Kidney epithelial cell (primary cell): ENCODE measurements at regions not wholly inside any gene's neighbourhood (a gene's known extent, or its start where the extent isn't known, plus 50 kb on each side); places are given as distances from the start of the nearest gene placed in this dataset.

ENCODE experiments used
- DNase-seq: peaks from one replicate; pipeline ENCODE4 v3.0.0-alpha.2; 2010; ENCODE audit warnings: low read depth
- H3K27me3 ChIP-seq: 2 replicates; pipeline ENCODE4 v1.6.0; 2011; ENCODE audit warnings: low read length; ENCODE audit not compliant: control insufficient read depth, insufficient read depth
- H3K36me3 ChIP-seq: 2 replicates; pipeline ENCODE4 v1.5.1; 2011; ENCODE audit warnings: low read length; ENCODE audit not compliant: control insufficient read depth, insufficient read depth
- H3K4me3 ChIP-seq: 2 replicates; pipeline ENCODE4 v1.5.1; 2011; ENCODE audit warnings: low read depth, mild to moderate bottlenecking, control low read depth, low read length
- CTCF ChIP-seq: IDR thresholded peaks from 2 replicates; pipeline ENCODE4 v1.5.1; 2011; ENCODE audit warnings: mild to moderate bottlenecking, moderate library complexity, low read length, control low read depth, inconsistent platforms; ENCODE audit not compliant: insufficient read depth, poor library complexity, severe bottlenecking

- Histone ChIP-seq H3K27me3 (no peaks in the 10 kb centered on the region), H3K36me3 (no peaks in the 10 kb centered on the region), H3K4me3 (no peak overlapping the region)
- no peak for TF ChIP-seq CTCF
- DNase-seq, result no peak
Measured at GRCh38 chrX:99078301-99078700, 1331.8 kb downstream of the PCDH19 start.

GRCh38 chrX:99077099-99077498, 1333.0 kb downstream of the PCDH19 start:
- no peak for DNase-seq
- no peak for TF ChIP-seq CTCF
- Histone ChIP-seq H3K36me3 (no peaks in the 10 kb centered on the region), H3K27me3 (no peaks in the 10 kb centered on the region), H3K4me3 (no peak overlapping the region)

GRCh38 chrX:99073551-99073950, 1336.5 kb downstream of the PCDH19 start:
- Histone ChIP-seq H3K27me3 (no peaks in the 10 kb centered on the region), H3K4me3 (no peak overlapping the region), H3K36me3 (no peaks in the 10 kb centered on the region)
- TF ChIP-seq CTCF, result no peak
- DNase-seq, result no peak

GRCh38 chrX:99051639-99052038, 1358.4 kb downstream of the PCDH19 start:
- no peak for TF ChIP-seq CTCF
- H3K27me3 ChIP-seq, result no peaks in the 10 kb centered on the region
- H3K36me3 ChIP-seq, result no peaks in the 10 kb centered on the region
- no peak for DNase-seq
- no peak overlapping the region for H3K4me3 ChIP-seq

- TF ChIP-seq CTCF, result no peak
- no peak overlapping the region for H3K4me3 ChIP-seq
- H3K27me3 ChIP-seq, result no peaks in the 10 kb centered on the region
- H3K36me3 ChIP-seq, result no peaks in the 10 kb centered on the region
- no peak for DNase-seq
Measured at GRCh38 chrX:99033226-99033901, 1376.7 kb downstream of the PCDH19 start.

- no peak for TF ChIP-seq CTCF
Measured at GRCh38 chrX:99010957-99011356, 1399.1 kb downstream of the PCDH19 start.

More at GRCh38 chrX:99010957-99011356, 1399.1 kb downstream of the PCDH19 start:
- H3K4me3 ChIP-seq, result no peak overlapping the region
- H3K36me3 ChIP-seq, result no peaks in the 10 kb centered on the region
- no peak for DNase-seq
- H3K27me3 ChIP-seq, result no peaks in the 10 kb centered on the region
